ENCODE measurements at regions not wholly inside any gene's neighbourhood (a gene's known extent, or its start where the extent isn't known, plus 50 kb on each side); places are given as distances from the start of the nearest gene placed in this dataset.

- Histone ChIP-seq H3K9me3 (replicated peaks; ENCODE audit: insufficient read depth, low read length) (no peaks in the 10 kb centered on the region), H3K27me3 (replicated peaks; ENCODE audit: insufficient read depth, low read length) (no peaks in the 10 kb centered on the region), H3K27ac (ENCODE audit: low read length) (no peak overlapping the region), H3K9ac (ENCODE audit: low read length) (no peak overlapping the region), H3K4me1 (ENCODE audit: low read length) (no peaks in the 10 kb centered on the region), H3K4me3 (ENCODE audit: low read length) (no peak overlapping the region), H3F3A (ENCODE audit: insufficient read depth, low read length) (no peaks in the 10 kb centered on the region), H3K36me3 (replicated peaks; ENCODE audit: insufficient read depth, low read length) (no peaks in the 10 kb centered on the region), H3K9me2 (replicated peaks; ENCODE audit: insufficient read depth, low read length) (no peaks in the 10 kb centered on the region; the same call in 1 of the 2 replicates), H3K79me2 (ENCODE audit: low read length) (no peaks in the 10 kb centered on the region), H3K4me2 (ENCODE audit: low read depth, low read length) (no peak overlapping the region), H2AFZ (ENCODE audit: low read length) (no peak overlapping the region), H4K20me1 (ENCODE audit: insufficient read depth, low read length) (no peaks in the 10 kb centered on the region)
- TF ChIP-seq EZH2phosphoT487 (IDR thresholded peaks at IDR 0.05; ENCODE audit: low read length) (no peak), EZH2 (optimal IDR thresholded peaks at IDR 0.05; ENCODE audit: low read depth, low read length) (no peak)
- DNase-seq: no peak
Measured at GRCh38 chr16:63512910-63513309, 1476.7 kb upstream of the CDH8 start.

GRCh38 chr16:63497408-63497807, 1461.2 kb upstream of the CDH8 start:
- Histone ChIP-seq H3K27me3 (replicated peaks; ENCODE audit: insufficient read depth, low read length) (no peaks in the 10 kb centered on the region), H3K36me3 (replicated peaks; ENCODE audit: insufficient read depth, low read length) (no peaks in the 10 kb centered on the region), H3K4me3 (ENCODE audit: low read length) (no peak overlapping the region), H4K20me1 (ENCODE audit: insufficient read depth, low read length) (no peaks in the 10 kb centered on the region), H2AFZ (ENCODE audit: low read length) (no peak overlapping the region), H3K9ac (ENCODE audit: low read length) (no peak overlapping the region), H3K4me2 (ENCODE audit: low read depth, low read length) (no peak overlapping the region), H3F3A (ENCODE audit: insufficient read depth, low read length) (no peaks in the 10 kb centered on the region), H3K4me1 (ENCODE audit: low read length) (no peaks in the 10 kb centered on the region), H3K9me2 (replicated peaks; ENCODE audit: insufficient read depth, low read length) (no peaks in the 10 kb centered on the region), H3K79me2 (ENCODE audit: low read length) (no peaks in the 10 kb centered on the region), H3K9me3 (replicated peaks; ENCODE audit: insufficient read depth, low read length) (no peaks in the 10 kb centered on the region), H3K27ac (ENCODE audit: low read length) (no peak overlapping the region)
- no peak for DNase-seq
- TF ChIP-seq CTCF (IDR thresholded peaks at IDR 0.05; ENCODE audit: low read length) (no peak), EZH2 (optimal IDR thresholded peaks at IDR 0.05; ENCODE audit: low read depth, low read length) (no peak)

- no peaks in the 10 kb centered on the region for H3K9me2 ChIP-seq (replicated peaks; ENCODE audit: insufficient read depth, low read length)
- H3K27ac ChIP-seq (ENCODE audit: low read length): no peak overlapping the region
- no peak overlapping the region for H3K4me3 ChIP-seq (ENCODE audit: low read length)
- H4K20me1 ChIP-seq (ENCODE audit: insufficient read depth, low read length): no peaks in the 10 kb centered on the region
- TF ChIP-seq CTCF (IDR thresholded peaks at IDR 0.05; ENCODE audit: low read length): no peak
- no peak for TF ChIP-seq EZH2phosphoT487 (IDR thresholded peaks at IDR 0.05; ENCODE audit: low read length)
- no peak for TF ChIP-seq EZH2 (optimal IDR thresholded peaks at IDR 0.05; ENCODE audit: low read depth, low read length)
- no peaks in the 10 kb centered on the region for H3K79me2 ChIP-seq (ENCODE audit: low read length)
- no peaks in the 10 kb centered on the region for H3K9me3 ChIP-seq (replicated peaks; ENCODE audit: insufficient read depth, low read length)
- H3K27me3 ChIP-seq (replicated peaks; ENCODE audit: insufficient read depth, low read length): no peaks in the 10 kb centered on the region
- no peaks in the 10 kb centered on the region for H3F3A ChIP-seq (ENCODE audit: insufficient read depth, low read length)
- no peak overlapping the region for H3K9ac ChIP-seq (ENCODE audit: low read length)
- H3K4me1 ChIP-seq (ENCODE audit: low read length): no peaks in the 10 kb centered on the region
- no peak for DNase-seq
- no peaks in the 10 kb centered on the region for H3K36me3 ChIP-seq (replicated peaks; ENCODE audit: insufficient read depth, low read length)
- no peak overlapping the region for H3K4me2 ChIP-seq (ENCODE audit: low read depth, low read length)
- no peak overlapping the region for H2AFZ ChIP-seq (ENCODE audit: low read length)
Measured at GRCh38 chr16:63496282-63496681, 1460.0 kb upstream of the CDH8 start.

GRCh38 chr16:63488955-63489354, 1452.7 kb upstream of the CDH8 start:
- TF ChIP-seq CTCF (IDR thresholded peaks at IDR 0.05; ENCODE audit: low read length): no peak
- no peak for TF ChIP-seq EZH2 (optimal IDR thresholded peaks at IDR 0.05; ENCODE audit: low read depth, low read length)
- TF ChIP-seq EZH2phosphoT487 (IDR thresholded peaks at IDR 0.05; ENCODE audit: low read length): no peak
- no peaks in the 10 kb centered on the region for H3K36me3 ChIP-seq (replicated peaks; ENCODE audit: insufficient read depth, low read length)
- no peak overlapping the region for H3K4me3 ChIP-seq (ENCODE audit: low read length)
- H3K9ac ChIP-seq (ENCODE audit: low read length): no peak overlapping the region
- no peaks in the 10 kb centered on the region for H4K20me1 ChIP-seq (ENCODE audit: insufficient read depth, low read length)
- no peaks in the 10 kb centered on the region for H3F3A ChIP-seq (ENCODE audit: insufficient read depth, low read length)
- H3K27ac ChIP-seq (ENCODE audit: low read length): no peak overlapping the region
- no peaks in the 10 kb centered on the region for H3K79me2 ChIP-seq (ENCODE audit: low read length)
- DNase-seq: no peak
- no peaks in the 10 kb centered on the region for H3K9me2 ChIP-seq (replicated peaks; ENCODE audit: insufficient read depth, low read length)
- no peaks in the 10 kb centered on the region for H3K9me3 ChIP-seq (replicated peaks; ENCODE audit: insufficient read depth, low read length)
- H3K27me3 ChIP-seq (replicated peaks; ENCODE audit: insufficient read depth, low read length): no peaks in the 10 kb centered on the region
- H3K4me1 ChIP-seq (ENCODE audit: low read length): no peaks in the 10 kb centered on the region
- H3K4me2 ChIP-seq (ENCODE audit: low read depth, low read length): no peak overlapping the region
- no peak overlapping the region for H2AFZ ChIP-seq (ENCODE audit: low read length)
